Ramos (cell line): ENCODE measurements at regions not wholly inside any gene's neighbourhood (a gene's known extent, or its start where the extent isn't known, plus 50 kb on each side); places are given as distances from the start of the nearest gene placed in this dataset.
"Not testable (repeated sequence)": the region's sequence is repeated elsewhere in the genome, so short reads cannot be mapped to it uniquely, and the experiment has no call there.

Experiments
- in situ Hi-C: fragments of 300-500 bp; cut with MboI; formaldehyde crosslinking; loops from one replicate; pipeline ENCODE4 v1.14.3; 2022; ENCODE audit warnings: low sequenced_read_pairs; ENCODE audit not compliant: unreplicated experiment

- in situ Hi-C loops: no loop called here
These were observed 89.5 kb upstream of the RBMS1 start for GRCh38 chr2:160583146-160583535.

- in situ Hi-C loops: no loop called here
These were observed 90.4 kb upstream of the RBMS1 start for GRCh38 chr2:160583813-160584537.

GRCh38 chr2:160584972-160585494 is 91.4 kb upstream of the RBMS1 start:
- in situ Hi-C loops: no loop called here

GRCh38 chr2:160590664-160591063 is 97.1 kb upstream of the RBMS1 start:
- in situ Hi-C loops: no loop called here

GRCh38 chr2:160592401-160592800 is 98.8 kb upstream of the RBMS1 start:
- in situ Hi-C loops: no loop called here

- in situ Hi-C loops: no loop called here
These were observed 99.4 kb upstream of the RBMS1 start for GRCh38 chr2:160592993-160593392.

- in situ Hi-C loops: no loop called here
These were observed 102.8 kb upstream of the RBMS1 start for GRCh38 chr2:160596441-160596840.

GRCh38 chr2:160600437-160600836 is 106.8 kb upstream of the RBMS1 start:
- in situ Hi-C loops: not testable (repeated sequence)

- in situ Hi-C loops: no loop called here
These were observed 108.5 kb upstream of the RBMS1 start for GRCh38 chr2:160602073-160602472.

- in situ Hi-C loops: no loop called here
These were observed 110.3 kb upstream of the RBMS1 start for GRCh38 chr2:160603771-160604510.

- in situ Hi-C loops: no loop called here
These were observed 112.7 kb upstream of the RBMS1 start for GRCh38 chr2:160606341-160606740.

- in situ Hi-C loops: no loop called here
These were observed 115.0 kb upstream of the RBMS1 start for GRCh38 chr2:160608599-160608998.

- in situ Hi-C loops: no loop called here
These were observed 115.7 kb upstream of the RBMS1 start for GRCh38 chr2:160609346-160609745.

- in situ Hi-C loops: no loop called here
These were observed 116.4 kb upstream of the RBMS1 start for GRCh38 chr2:160610041-160610440.

GRCh38 chr2:160612266-160612856 is 118.8 kb upstream of the RBMS1 start:
- in situ Hi-C loops: no loop called here

- in situ Hi-C loops: no loop called here
These were observed 120.0 kb upstream of the RBMS1 start for GRCh38 chr2:160613466-160614153.

GRCh38 chr2:160614391-160614790 is 120.8 kb upstream of the RBMS1 start:
- in situ Hi-C loops: no loop called here

GRCh38 chr2:160615706-160616105 is 122.1 kb upstream of the RBMS1 start:
- in situ Hi-C loops: no loop called here

- in situ Hi-C loops: no loop called here
These were observed 122.5 kb upstream of the RBMS1 start for GRCh38 chr2:160616149-160616548.

GRCh38 chr2:160621748-160622147 is 128.1 kb upstream of the RBMS1 start:
- in situ Hi-C loops: no loop called here
